ENCODE measurements at regions not wholly inside any gene's neighbourhood (a gene's known extent, or its start where the extent isn't known, plus 50 kb on each side); places are given as distances from the start of the nearest gene placed in this dataset.

DNA sequence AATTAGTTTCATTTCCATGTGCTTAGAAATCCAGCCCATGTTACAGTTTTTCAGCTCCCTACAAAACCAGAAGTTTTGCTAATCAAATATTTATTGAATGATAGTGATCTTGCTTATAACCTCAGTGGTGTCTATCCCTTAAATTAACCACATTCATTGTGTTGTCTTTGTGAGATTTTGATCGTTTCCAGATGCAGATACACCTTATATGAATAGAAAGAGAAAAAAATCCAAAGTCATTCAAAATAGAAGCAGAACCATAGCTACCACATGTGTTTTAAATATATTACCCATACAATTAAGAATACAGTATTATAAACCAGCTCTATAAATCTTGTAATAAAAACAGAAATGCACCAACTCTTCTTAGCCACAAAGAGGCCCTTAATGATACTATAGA is 60.6 kb upstream of the RREB1 start:
- no peaks in the 10 kb centered on the region for H3K27me3 ChIP-seq
- H3K4me1 ChIP-seq: peaks cover 4 to 38% (median 12%) of the 10 kb centered on the region in 3 donors
- DNase-seq: no peak
- WGBS, 2 donors: 63 to 69% methylated on average over 1 of the region's 1 CpG
- intact Hi-C loops (cut with DNase I): no loop called here
- H3K9me3 ChIP-seq: no peaks in the 10 kb centered on the region
- no peak overlapping the region for H3K4me3 ChIP-seq
- H3K27ac ChIP-seq: no peak overlapping the region
- TF ChIP-seq, protein P1, sequence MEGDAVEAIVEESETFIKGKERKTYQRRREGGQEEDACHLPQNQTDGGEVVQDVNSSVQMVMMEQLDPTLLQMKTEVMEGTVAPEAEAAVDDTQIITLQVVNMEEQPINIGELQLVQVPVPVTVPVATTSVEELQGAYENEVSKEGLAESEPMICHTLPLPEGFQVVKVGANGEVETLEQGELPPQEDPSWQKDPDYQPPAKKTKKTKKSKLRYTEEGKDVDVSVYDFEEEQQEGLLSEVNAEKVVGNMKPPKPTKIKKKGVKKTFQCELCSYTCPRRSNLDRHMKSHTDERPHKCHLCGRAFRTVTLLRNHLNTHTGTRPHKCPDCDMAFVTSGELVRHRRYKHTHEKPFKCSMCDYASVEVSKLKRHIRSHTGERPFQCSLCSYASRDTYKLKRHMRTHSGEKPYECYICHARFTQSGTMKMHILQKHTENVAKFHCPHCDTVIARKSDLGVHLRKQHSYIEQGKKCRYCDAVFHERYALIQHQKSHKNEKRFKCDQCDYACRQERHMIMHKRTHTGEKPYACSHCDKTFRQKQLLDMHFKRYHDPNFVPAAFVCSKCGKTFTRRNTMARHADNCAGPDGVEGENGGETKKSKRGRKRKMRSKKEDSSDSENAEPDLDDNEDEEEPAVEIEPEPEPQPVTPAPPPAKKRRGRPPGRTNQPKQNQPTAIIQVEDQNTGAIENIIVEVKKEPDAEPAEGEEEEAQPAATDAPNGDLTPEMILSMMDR (IDR thresholded peaks at IDR 0.05): no peak
- no peak for TF ChIP-seq POLR2A (IDR thresholded peaks at IDR 0.05)
- no peaks in the 10 kb centered on the region for H3K36me3 ChIP-seq

DNA sequence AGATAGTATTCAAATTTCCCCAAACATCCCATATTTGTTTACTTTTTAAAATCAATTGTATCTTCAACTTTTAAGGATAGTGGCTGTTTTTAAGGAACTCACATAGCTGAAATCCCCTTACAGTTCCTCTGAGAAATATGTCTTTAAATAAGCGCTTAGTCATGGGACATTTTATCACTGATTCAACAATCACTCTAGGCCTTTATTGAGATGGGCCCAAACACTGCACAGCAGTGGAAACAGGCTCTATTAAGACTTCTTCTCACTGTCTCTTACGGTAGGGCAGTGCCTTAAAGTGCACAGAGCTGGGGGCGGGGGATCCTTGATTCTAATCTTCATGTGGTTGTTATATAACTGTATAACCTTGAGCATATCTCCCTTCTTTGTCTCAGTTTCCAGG is 59.8 kb upstream of the RREB1 start:
- no peak overlapping the region for H3K27ac ChIP-seq
- TF ChIP-seq, protein P1 (IDR thresholded peaks at IDR 0.05): no peak
- TF ChIP-seq POLR2A (IDR thresholded peaks at IDR 0.05): no peak

GRCh38 chr6:7048894-7049293 is 58.9 kb upstream of the RREB1 start:
- Histone ChIP-seq H3K9me3 (no peaks in the 10 kb centered on the region), H3K4me3 (no peak overlapping the region), H3K36me3 (no peaks in the 10 kb centered on the region), H3K4me1 (peaks cover 4 to 47% (median 19%) of the 10 kb centered on the region in 3 donors), H3K27ac (no peak overlapping the region), H3K27me3 (no peaks in the 10 kb centered on the region)
- intact Hi-C loops (cut with DNase I): no loop called here
- TF ChIP-seq, protein P1 (IDR thresholded peaks at IDR 0.05): no peak
- no peak for TF ChIP-seq POLR2A (IDR thresholded peaks at IDR 0.05)
- 74 to 94% methylated on average over 2 of the region's 2 CpGs for WGBS, 2 donors
- no peak for DNase-seq

More for the DNA sequence above, 59.8 kb upstream of the RREB1 start:
- Histone ChIP-seq H3K27me3 (no peaks in the 10 kb centered on the region), H3K4me3 (no peak overlapping the region), H3K9me3 (no peaks in the 10 kb centered on the region), H3K4me1 (peaks cover 4 to 38% (median 19%) of the 10 kb centered on the region in 3 donors), H3K36me3 (no peaks in the 10 kb centered on the region)
- 79% methylated on average over 3 of the region's 3 CpGs for WGBS, 2 donors
- intact Hi-C loops (cut with DNase I): no loop called here
- no peak for DNase-seq

DNA sequence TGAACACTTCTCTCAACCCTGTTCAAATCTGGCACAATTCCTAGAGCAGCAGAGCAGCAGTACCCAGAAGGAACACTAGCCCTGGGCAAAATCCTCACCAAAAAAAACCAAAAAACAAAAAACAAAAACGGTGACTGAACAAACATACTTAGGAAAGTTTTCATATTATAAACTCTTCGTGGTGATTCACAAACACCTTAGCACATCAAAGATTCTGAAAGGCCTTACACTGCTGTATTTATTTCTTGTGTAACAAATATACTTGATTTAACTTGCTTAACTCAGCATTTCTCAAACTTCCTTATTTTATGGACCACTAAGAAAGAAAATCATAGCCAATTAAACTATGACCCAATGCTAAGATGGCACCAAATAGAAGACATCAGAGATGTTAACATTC is 57.8 kb upstream of the RREB1 start:
- H3K4me3 ChIP-seq: no peak overlapping the region
- TF ChIP-seq, protein P1 (IDR thresholded peaks at IDR 0.05): peak in 2 of 6 experiments; percentile 31 to 34
- TF ChIP-seq POLR2A (IDR thresholded peaks at IDR 0.05): no peak
- 24 to 47% methylated on average over 2 of the region's 2 CpGs for WGBS, 2 donors
- H3K9me3 ChIP-seq: no peaks in the 10 kb centered on the region
- H3K36me3 ChIP-seq: no peaks in the 10 kb centered on the region
- peak overlapping the region; percentile 43 to 99 (median 94) for H3K27ac ChIP-seq
- peaks cover 4 to 50% (median 19%) of the 10 kb centered on the region in 3 donors for H3K4me1 ChIP-seq
- H3K27me3 ChIP-seq: no peaks in the 10 kb centered on the region
- no peak for DNase-seq
- intact Hi-C loops (cut with DNase I): no loop called here

DNA sequence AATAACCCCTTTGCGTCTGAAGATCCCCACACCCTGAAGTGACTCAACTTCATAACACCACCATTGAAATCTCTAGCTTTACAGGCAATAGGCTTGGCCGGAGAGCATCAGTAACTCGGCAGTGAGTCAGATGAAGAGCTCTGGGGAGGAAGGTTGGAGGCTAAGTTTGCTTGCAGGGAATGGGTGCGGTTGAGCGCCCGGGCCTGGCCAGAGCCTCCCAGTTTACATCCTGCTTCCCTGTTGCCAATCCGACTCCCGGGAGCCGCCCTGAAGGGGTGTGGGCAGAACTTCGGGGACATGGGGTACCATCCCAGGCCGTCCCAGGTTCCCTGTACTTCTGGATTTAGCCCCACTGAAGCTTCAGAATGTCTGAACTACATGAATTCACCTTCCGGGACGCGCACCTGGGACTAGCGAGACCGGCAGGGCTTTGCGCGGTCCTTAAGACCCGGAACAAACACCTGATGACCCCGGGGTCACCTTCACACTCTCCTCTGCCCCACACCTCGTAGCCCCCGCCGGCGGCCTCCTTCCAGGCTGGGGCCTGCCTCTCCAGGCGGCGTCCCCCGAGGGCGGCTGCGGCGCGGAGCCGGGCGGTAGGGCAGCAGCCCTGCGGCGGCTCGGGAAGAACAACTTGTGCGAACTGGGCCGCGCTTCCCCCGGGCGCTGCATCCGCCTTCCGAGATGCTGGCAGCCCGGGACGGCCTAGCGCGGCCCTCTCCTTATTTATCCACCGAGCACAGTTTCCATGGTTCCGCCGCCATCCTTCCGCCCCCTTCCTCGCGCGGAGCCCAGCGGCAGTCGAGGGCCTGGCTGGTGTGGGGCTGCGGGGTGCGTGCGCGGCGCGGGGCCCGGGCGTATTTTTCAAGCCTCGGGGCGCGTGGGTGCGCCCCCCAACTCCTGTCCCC is 56.6 kb upstream of the RREB1 start:
- Histone ChIP-seq H3K27me3 (no peaks in the 10 kb centered on the region), H3K27ac (peak overlapping the region; percentile 93 to 99 (median 95)), H3K9me3 (no peaks in the 10 kb centered on the region), H3K36me3 (no peaks in the 10 kb centered on the region), H3K4me1 (peaks cover 4 to 50% (median 19%) of the 10 kb centered on the region in 3 donors), H3K4me3 (peak overlapping the region; percentile 54 to 73 (median 68))
- WGBS, 2 donors: 2 to 34% methylated on average over 6 to 14 of the region's 68 CpGs
- peak in 3 of 4 donors; percentile 6 to 44 (median 25) for TF ChIP-seq POLR2A (IDR thresholded peaks at IDR 0.05)
- TF ChIP-seq, protein P1 (IDR thresholded peaks at IDR 0.05): no peak
- peak; percentile 8 for DNase-seq
- intact Hi-C loops (cut with DNase I): no loop called here

Measured in esophagus squamous epithelium (tissue), 5 donors.